CD14-positive monocyte (primary cell): ENCODE measurements at regions not wholly inside any gene's neighbourhood (a gene's known extent, or its start where the extent isn't known, plus 50 kb on each side); places are given as distances from the start of the nearest gene placed in this dataset.
"Not testable (repeated sequence)": the region's sequence is repeated elsewhere in the genome, so short reads cannot be mapped to it uniquely, and the experiment has no call there.

ENCODE experiments used
- DNase-seq, 3 donors: peaks; one replicate each; pipeline ENCODE4 v3.0.0-alpha.2; 2011 to 2022
- H2AFZ ChIP-seq: 2 replicates; pipeline ENCODE4 v1.6.0; 2012; ENCODE audit warnings: mild to moderate bottlenecking, low read depth, low read length, inconsistent platforms; ENCODE audit not compliant: insufficient read depth, poor library complexity, severe bottlenecking
- H3K27ac ChIP-seq, 2 donors: 1 replicate in 1 of 2; 2 replicates in 1 of 2; pipeline ENCODE4 v1.5.1; 2012 to 2013; ENCODE audit warnings: low read length in 2 of 2, control low read depth in 1 of 2, inconsistent platforms in 1 of 2, low read depth in 1 of 2, mild to moderate bottlenecking in 1 of 2
- H3K27me3 ChIP-seq, 2 donors: one replicate each; pipeline versions ENCODE4 v1.6.0 to v1.6.1; 2011 to 2013; ENCODE audit warnings: low read length in 2 of 2; ENCODE audit not compliant: control insufficient read depth in 2 of 2, insufficient read depth in 2 of 2
- H3K36me3 ChIP-seq, 2 donors: replicated peaks in 1 of 2; 1 replicate in 1 of 2; 2 replicates in 1 of 2; pipeline versions ENCODE4 v1.5.1 to v1.6.1; 2012 to 2013; ENCODE audit warnings: low read length in 2 of 2, control low read depth in 1 of 2, inconsistent platforms in 1 of 2, mild to moderate bottlenecking in 1 of 2; ENCODE audit not compliant: insufficient read depth in 2 of 2, control insufficient read depth in 1 of 2
- H3K4me1 ChIP-seq, 2 donors: 1 replicate in 1 of 2; 2 replicates in 1 of 2; pipeline versions ENCODE4 v1.5.1 to v1.6.1; 2012 to 2013; ENCODE audit warnings: low read length in 2 of 2, control low read depth in 1 of 2, inconsistent platforms in 1 of 2, mild to moderate bottlenecking in 1 of 2, moderate library complexity in 1 of 2; ENCODE audit not compliant: insufficient read depth in 2 of 2, control insufficient read depth in 1 of 2
- H3K4me2 ChIP-seq: replicated peaks from 2 replicates; pipeline ENCODE3; 2012; ENCODE audit warnings: low read length, moderate library complexity, mild to moderate bottlenecking; ENCODE audit not compliant: poor library complexity, severe bottlenecking; ENCODE audit errors: extremely low read depth
- H3K4me3 ChIP-seq, 3 experiments: fragments of 200-600 bp in 1 of 3; sonication (generic) in 1 of 3; replicated peaks in 1 of 3; 1 replicate in 2 of 3; 2 replicates in 1 of 3; pipeline ENCODE4 v1.5.1; 2011 to 2013; ENCODE audit warnings: low read length in 3 of 3, mild to moderate bottlenecking in 3 of 3, control low read depth in 2 of 3, low read depth in 2 of 3, inconsistent platforms in 1 of 3, moderate library complexity in 1 of 3
- H3K79me2 ChIP-seq: 2 replicates; pipeline ENCODE4 v1.6.0; 2012; ENCODE audit warnings: mild to moderate bottlenecking, control low read depth, inconsistent platforms, low read length, moderate library complexity; ENCODE audit not compliant: insufficient read depth
- H3K9ac ChIP-seq: 2 replicates; pipeline ENCODE4 v1.6.0; 2017; ENCODE audit warnings: low read length, mild to moderate bottlenecking; ENCODE audit not compliant: insufficient read depth, poor library complexity, severe bottlenecking
- H3K9me3 ChIP-seq, 2 donors: replicated peaks in 1 of 2; 1 replicate in 1 of 2; 2 replicates in 1 of 2; pipeline versions ENCODE4 v1.5.1 to v1.6.1; 2012 to 2013; ENCODE audit warnings: low read length in 2 of 2, control low read depth in 1 of 2; ENCODE audit not compliant: control insufficient read depth in 1 of 2, insufficient read depth in 1 of 2
- H4K20me1 ChIP-seq: 2 replicates; pipeline ENCODE4 v1.6.0; 2012; ENCODE audit warnings: mild to moderate bottlenecking, low read length, control low read depth, moderate library complexity; ENCODE audit not compliant: insufficient read depth
- H3K27ac Mint-ChIP-seq, 7 donors: one replicate each; pipeline ENCODE4 v1.8.0; 2020; ENCODE audit warnings: mild to moderate bottlenecking in 7 of 7, mixed read lengths in 7 of 7, moderate library complexity in 6 of 7, inconsistent platforms in 2 of 7
- H3K27me3 Mint-ChIP-seq, 3 donors: one replicate each; pipeline ENCODE4 v1.8.0; 2021 to 2022; ENCODE audit warnings: low read depth in 3 of 3, mild to moderate bottlenecking in 3 of 3, mixed read lengths in 3 of 3, moderate library complexity in 3 of 3, inconsistent platforms in 1 of 3
- H3K36me3 Mint-ChIP-seq, 2 donors: one replicate each; pipeline ENCODE4 v1.8.0; 2020; ENCODE audit warnings: mixed read lengths in 2 of 2, inconsistent platforms in 1 of 2, mild to moderate bottlenecking in 1 of 2
- H3K4me1 Mint-ChIP-seq: one replicate; pipeline ENCODE4 v1.8.0; 2020; ENCODE audit warnings: mild to moderate bottlenecking, mixed read lengths
- H3K4me3 Mint-ChIP-seq, 2 donors: one replicate each; pipeline ENCODE4 v1.8.0; 2020; ENCODE audit warnings: mild to moderate bottlenecking in 2 of 2, mixed read lengths in 2 of 2, moderate library complexity in 1 of 2
- H3K9me3 Mint-ChIP-seq, 7 donors: one replicate each; pipeline ENCODE4 v1.8.0; 2020 to 2022; ENCODE audit warnings: mixed read lengths in 7 of 7, mild to moderate bottlenecking in 6 of 7, moderate library complexity in 6 of 7, inconsistent platforms in 2 of 7
- CTCF ChIP-seq: fragments of 200-600 bp; IDR thresholded peaks from one replicate; pipeline ENCODE4 v1.8.0; 2022; ENCODE audit warnings: antibody characterized with exemption, mild to moderate bottlenecking
- WGBS: methylation state at CpG from one replicate; pipeline ENCODE4 v1.1.5; 2013; ENCODE audit warnings: missing lambda C conversion rate; ENCODE audit not compliant: insufficient coverage; 5-methylcytosine and 5-hydroxymethylcytosine counted together
- intact Hi-C, 2 donors: fragments of 100-400 bp; cut with micrococcal nuclease; formaldehyde crosslinking; loops; one replicate each; pipeline versions ENCODE4 v1.15.0 to v1.15.1; 2023

- peaks cover 8 to 9% of the 10 kb centered on the region in 2 donors for H3K9me3 ChIP-seq
- no peak overlapping the region for H3K27ac ChIP-seq
- H3K4me1 ChIP-seq = no peaks in the 10 kb centered on the region
- H3K4me2 ChIP-seq = no peak overlapping the region
- no peak overlapping the region for H2AFZ ChIP-seq
- no peaks in the 10 kb centered on the region for H4K20me1 ChIP-seq
- H3K4me3 Mint-ChIP-seq = no peak overlapping the region
- H3K27ac Mint-ChIP-seq = no peak overlapping the region
- H3K36me3 Mint-ChIP-seq = no peaks in the 10 kb centered on the region
- no peak overlapping the region for H3K9ac ChIP-seq
- H3K4me3 ChIP-seq = no peak overlapping the region
- H3K27me3 Mint-ChIP-seq = peaks cover 0 to 3% (median 0%) of the 10 kb centered on the region in 3 donors
- H3K4me1 Mint-ChIP-seq = no peaks in the 10 kb centered on the region
- no peak for TF ChIP-seq CTCF
- H3K36me3 ChIP-seq = no peaks in the 10 kb centered on the region
- intact Hi-C loops = no loop called here
- no peaks in the 10 kb centered on the region for H3K79me2 ChIP-seq
- H3K27me3 ChIP-seq = no peaks in the 10 kb centered on the region
- H3K9me3 Mint-ChIP-seq = peaks cover 5 to 19% (median 15%) of the 10 kb centered on the region in 7 donors
- DNase-seq = no peak
- WGBS = no CpG with 5 or more reads among the region's 3 CpGs
Observed at GRCh38 chr9:80976403-80976802, 712.9 kb downstream of the TLE1 start.

- H3K27ac Mint-ChIP-seq, DNase-seq, H3K36me3 Mint-ChIP-seq, H3K36me3 ChIP-seq, H3K4me3 ChIP-seq, H3K4me2 ChIP-seq, H3K4me1 ChIP-seq, intact Hi-C loops, H3K4me1 Mint-ChIP-seq, H3K27me3 ChIP-seq, H3K79me2 ChIP-seq, H2AFZ ChIP-seq, H3K9ac ChIP-seq, H4K20me1 ChIP-seq, H3K27ac ChIP-seq, H3K27me3 Mint-ChIP-seq, H3K4me3 Mint-ChIP-seq: not testable (repeated sequence)
- 90% methylated on average over 2 of the region's 2 CpGs for whole genome bisulfite sequencing
- peaks cover 11 to 37% (median 16%) of the 10 kb centered on the region in 7 donors for H3K9me3 Mint-ChIP-seq
- peaks cover 18 to 19% of the 10 kb centered on the region in 2 donors for H3K9me3 ChIP-seq
Observed at GRCh38 chr9:80970377-80970776, 719.0 kb downstream of the TLE1 start.
